ENCODE measurements at regions not wholly inside any gene's neighbourhood (a gene's known extent, or its start where the extent isn't known, plus 50 kb on each side); places are given as distances from the start of the nearest gene placed in this dataset.
A peak's percentile ranks its signal among the peaks of the same experiment; 100 is the strongest.
"Not testable (repeated sequence)": the region's sequence is repeated elsewhere in the genome, so short reads cannot be mapped to it uniquely, and the experiment has no call there.

GRCh38 chr2:146990311-146991054, 854.3 kb upstream of the ACVR2A start:
- DNase-seq: no peak

GRCh38 chr2:146989741-146990140, 855.1 kb upstream of the ACVR2A start:
- no peak for DNase-seq

GRCh38 chr2:146987996-146988395, 856.8 kb upstream of the ACVR2A start:
- no peak for DNase-seq

GRCh38 chr2:146986161-146986560, 858.7 kb upstream of the ACVR2A start:
- DNase-seq: no peak

GRCh38 chr2:146985753-146986152, 859.1 kb upstream of the ACVR2A start:
- no peak for DNase-seq

GRCh38 chr2:146984014-146984413, 860.8 kb upstream of the ACVR2A start:
- DNase-seq: no peak

GRCh38 chr2:146982393-146982846, 862.4 kb upstream of the ACVR2A start:
- DNase-seq: no peak

GRCh38 chr2:146981921-146982320, 862.9 kb upstream of the ACVR2A start:
- DNase-seq: no peak

- no peak for DNase-seq
Observed at GRCh38 chr2:146979746-146980145, 865.1 kb upstream of the ACVR2A start.

GRCh38 chr2:146978577-146979555, 866.0 kb upstream of the ACVR2A start:
- no peak for DNase-seq

GRCh38 chr2:146970981-146971380, 873.8 kb upstream of the ACVR2A start:
- DNase-seq: not testable (repeated sequence)

GRCh38 chr2:146969703-146970102, 875.1 kb upstream of the ACVR2A start:
- not testable (repeated sequence) for DNase-seq

- DNase-seq: no peak
Observed at GRCh38 chr2:146964494-146964893, 880.3 kb upstream of the ACVR2A start.

GRCh38 chr2:146954544-146954943, 890.3 kb upstream of the ACVR2A start:
- DNase-seq: no peak

GRCh38 chr2:146952696-146953095, 892.1 kb upstream of the ACVR2A start:
- DNase-seq: no peak

- no peak for DNase-seq
Observed at GRCh38 chr2:146950911-146951310, 893.9 kb upstream of the ACVR2A start.

GRCh38 chr2:146950361-146950760, 894.5 kb upstream of the ACVR2A start:
- DNase-seq: no peak

GRCh38 chr2:146949400-146949799, 895.4 kb upstream of the ACVR2A start:
- DNase-seq: no peak

GRCh38 chr2:146944601-146945000, 900.2 kb upstream of the ACVR2A start:
- no peak for DNase-seq

- DNase-seq: no peak
Observed at GRCh38 chr2:146939991-146940685, 904.7 kb upstream of the ACVR2A start.

- DNase-seq: no peak
Observed at GRCh38 chr2:146934921-146935320, 909.9 kb upstream of the ACVR2A start.

GRCh38 chr2:146931109-146931508, 913.7 kb upstream of the ACVR2A start:
- DNase-seq: peak; percentile 8

GRCh38 chr2:146927080-146927711, 917.6 kb upstream of the ACVR2A start:
- peak; percentile 18 for DNase-seq

All from hematopoietic multipotent progenitor cell treated with erythropoietin and hydrocortisone succinate and interleukin-3 and kit ligand, for 4 days (in vitro differentiated cells).